NCI-H460 (cell line): ENCODE measurements at regions not wholly inside any gene's neighbourhood (a gene's known extent, or its start where the extent isn't known, plus 50 kb on each side); places are given as distances from the start of the nearest gene placed in this dataset.

Experiments used
- DNase-seq: peaks from one replicate; pipeline ENCODE4 v3.0.0-alpha.2; 2016; ENCODE audit warnings: low read depth; ENCODE audit errors: extremely low read depth

- no peak for DNase-seq
Observed at GRCh38 chr9:38232895-38233294, 159.6 kb upstream of the ALDH1B1 start.

GRCh38 chr9:38229504-38230155, 160.6 kb upstream of the SHB start:
- DNase-seq = no peak

GRCh38 chr9:38229104-38229500, 160.1 kb upstream of the SHB start:
- no peak for DNase-seq

- DNase-seq = no peak
Observed at GRCh38 chr9:38228331-38229103, 159.5 kb upstream of the SHB start.

GRCh38 chr9:38227656-38228055, 158.6 kb upstream of the SHB start:
- DNase-seq = no peak

- DNase-seq = no peak
Observed at GRCh38 chr9:38227061-38227540, 158.1 kb upstream of the SHB start.

GRCh38 chr9:38226491-38226951, 157.5 kb upstream of the SHB start:
- no peak for DNase-seq

GRCh38 chr9:38224941-38225340, 155.9 kb upstream of the SHB start:
- DNase-seq = no peak

- no peak for DNase-seq
Observed at GRCh38 chr9:38216572-38216971, 147.5 kb upstream of the SHB start.

GRCh38 chr9:38215465-38215864, 146.4 kb upstream of the SHB start:
- DNase-seq = no peak

- no peak for DNase-seq
Observed at GRCh38 chr9:38214432-38214831, 145.4 kb upstream of the SHB start.

GRCh38 chr9:38213631-38214299, 144.7 kb upstream of the SHB start:
- no peak for DNase-seq

- no peak for DNase-seq
Observed at GRCh38 chr9:38212016-38212415, 143.0 kb upstream of the SHB start.

- DNase-seq = no peak
Observed at GRCh38 chr9:38211002-38211401, 142.0 kb upstream of the SHB start.

GRCh38 chr9:38208206-38208901, 139.3 kb upstream of the SHB start:
- DNase-seq = no peak

GRCh38 chr9:38207247-38207778, 138.3 kb upstream of the SHB start:
- DNase-seq = no peak

GRCh38 chr9:38205279-38205678, 136.3 kb upstream of the SHB start:
- DNase-seq = no peak

GRCh38 chr9:38202336-38202938, 133.4 kb upstream of the SHB start:
- DNase-seq = no peak

GRCh38 chr9:38201844-38202243, 132.8 kb upstream of the SHB start:
- no peak for DNase-seq

GRCh38 chr9:38200431-38200830, 131.4 kb upstream of the SHB start:
- no peak for DNase-seq
